ENCODE measurements at regions not wholly inside any gene's neighbourhood (a gene's known extent, or its start where the extent isn't known, plus 50 kb on each side); places are given as distances from the start of the nearest gene placed in this dataset.

- no peaks in the 10 kb centered on the region for H4K20me1 ChIP-seq (ENCODE audit: insufficient read depth)
- no peaks in the 10 kb centered on the region for H3K27me3 ChIP-seq (replicated peaks; ENCODE audit: insufficient read depth)
- H3K4me2 ChIP-seq (ENCODE audit: unreplicated experiment) = peak overlapping the region; percentile 34
- no peak for DNase-seq
- peak overlapping the region; percentile 45 for H2AFZ ChIP-seq
- H3K79me2 ChIP-seq (ENCODE audit: insufficient read depth) = no peaks in the 10 kb centered on the region
- H3K27ac ChIP-seq = peak overlapping the region; percentile 93
- TF ChIP-seq EZH2 (IDR thresholded peaks at IDR 0.05; ENCODE audit: insufficient read depth, poor library complexity, severe bottlenecking) (no peak), EZH2phosphoT487 (IDR thresholded peaks at IDR 0.05; ENCODE audit: insufficient read depth, low read depth) (no peak)
- no peak overlapping the region for H3K4me3 ChIP-seq
- H3K9ac ChIP-seq = peak overlapping the region; percentile 32
- peaks cover 15% of the 10 kb centered on the region for H3K4me1 ChIP-seq (ENCODE audit: insufficient read depth)
- in situ Hi-C loops (cut with MboI) = no loop called here
- H3F3A ChIP-seq (ENCODE audit: insufficient read depth) = peaks cover 9% of the 10 kb centered on the region
- H3K9me3 ChIP-seq (ENCODE audit: low read depth) = no peaks in the 10 kb centered on the region
- no peaks in the 10 kb centered on the region for H3K36me3 ChIP-seq (ENCODE audit: low read depth)
- WGBS, 2 experiments (ENCODE audit: low coverage in 1 of 2, low lambda C conversion rate in 2 of 2, missing lambda C conversion rate in 2 of 2) = 92% methylated on average over 17 of the region's 17 CpGs
- H3K9me2 ChIP-seq (ENCODE audit: insufficient read depth) = no peaks in the 10 kb centered on the region
Observed at GRCh38 chr20:53693262-53693871, 99.7 kb upstream of the ZNF217 start.

- Histone ChIP-seq H4K20me1 (ENCODE audit: insufficient read depth) (no peaks in the 10 kb centered on the region), H2AFZ (peak overlapping the region; percentile 51), H3K4me2 (ENCODE audit: unreplicated experiment) (peak overlapping the region; percentile 56), H3K9ac (peak overlapping the region; percentile 80), H3K79me2 (ENCODE audit: insufficient read depth) (no peaks in the 10 kb centered on the region), H3K27ac (peak overlapping the region; percentile 93), H3F3A (ENCODE audit: insufficient read depth) (peaks cover 9% of the 10 kb centered on the region), H3K27me3 (replicated peaks; ENCODE audit: insufficient read depth) (no peaks in the 10 kb centered on the region), H3K9me2 (ENCODE audit: insufficient read depth) (no peaks in the 10 kb centered on the region), H3K9me3 (ENCODE audit: low read depth) (no peaks in the 10 kb centered on the region), H3K4me1 (ENCODE audit: insufficient read depth) (peaks cover 15% of the 10 kb centered on the region), H3K4me3 (no peak overlapping the region), H3K36me3 (ENCODE audit: low read depth) (no peaks in the 10 kb centered on the region)
- DNase-seq = peak; percentile 96
- TF ChIP-seq EZH2 (IDR thresholded peaks at IDR 0.05; ENCODE audit: insufficient read depth, poor library complexity, severe bottlenecking) = no peak
- TF ChIP-seq EZH2phosphoT487 (IDR thresholded peaks at IDR 0.05; ENCODE audit: insufficient read depth, low read depth) = no peak
- in situ Hi-C loops (cut with MboI) = no loop called here
- 43 to 45% methylated on average over 10 of the region's 10 CpGs for WGBS, 2 experiments (ENCODE audit: low coverage in 1 of 2, low lambda C conversion rate in 2 of 2, missing lambda C conversion rate in 2 of 2)
Observed at GRCh38 chr20:53692465-53693067, 98.9 kb upstream of the ZNF217 start.

DNA sequence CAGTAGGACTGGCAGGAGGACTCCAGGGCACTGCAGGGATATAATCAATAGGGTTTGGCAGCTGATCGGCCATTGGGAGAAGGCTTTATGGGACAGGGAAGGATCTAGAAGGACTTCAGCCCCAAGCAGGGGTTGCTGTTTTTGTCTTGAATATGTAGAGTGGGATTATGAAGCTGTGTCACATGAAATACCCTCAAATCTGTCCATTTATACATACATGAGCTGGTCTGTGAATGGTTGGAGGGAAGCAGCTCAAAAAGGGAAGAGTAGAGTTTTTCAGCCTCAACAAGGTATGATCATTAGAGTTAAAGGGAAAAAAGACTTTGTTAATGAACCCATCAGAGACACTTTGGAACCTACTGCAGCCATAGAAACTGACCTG is 98.2 kb upstream of the ZNF217 start:
- Histone ChIP-seq H3K9ac (no peak overlapping the region), H3K9me2 (ENCODE audit: insufficient read depth) (no peaks in the 10 kb centered on the region), H3K36me3 (ENCODE audit: low read depth) (no peaks in the 10 kb centered on the region), H4K20me1 (ENCODE audit: insufficient read depth) (no peaks in the 10 kb centered on the region), H2AFZ (no peak overlapping the region), H3K4me3 (no peak overlapping the region), H3F3A (ENCODE audit: insufficient read depth) (peaks cover 9% of the 10 kb centered on the region), H3K9me3 (ENCODE audit: low read depth) (no peaks in the 10 kb centered on the region), H3K27ac (no peak overlapping the region), H3K4me2 (ENCODE audit: unreplicated experiment) (no peak overlapping the region), H3K79me2 (ENCODE audit: insufficient read depth) (no peaks in the 10 kb centered on the region), H3K4me1 (ENCODE audit: insufficient read depth) (peaks cover 15% of the 10 kb centered on the region), H3K27me3 (replicated peaks; ENCODE audit: insufficient read depth) (no peaks in the 10 kb centered on the region)
- WGBS, 2 experiments (ENCODE audit: low coverage in 1 of 2, low lambda C conversion rate in 2 of 2, missing lambda C conversion rate in 2 of 2) = 100% methylated on average over 1 of the region's 1 CpG
- TF ChIP-seq EZH2phosphoT487 (IDR thresholded peaks at IDR 0.05; ENCODE audit: insufficient read depth, low read depth) (no peak), EZH2 (IDR thresholded peaks at IDR 0.05; ENCODE audit: insufficient read depth, poor library complexity, severe bottlenecking) (no peak)
- in situ Hi-C loops (cut with MboI) = no loop called here
- DNase-seq = no peak

DNA sequence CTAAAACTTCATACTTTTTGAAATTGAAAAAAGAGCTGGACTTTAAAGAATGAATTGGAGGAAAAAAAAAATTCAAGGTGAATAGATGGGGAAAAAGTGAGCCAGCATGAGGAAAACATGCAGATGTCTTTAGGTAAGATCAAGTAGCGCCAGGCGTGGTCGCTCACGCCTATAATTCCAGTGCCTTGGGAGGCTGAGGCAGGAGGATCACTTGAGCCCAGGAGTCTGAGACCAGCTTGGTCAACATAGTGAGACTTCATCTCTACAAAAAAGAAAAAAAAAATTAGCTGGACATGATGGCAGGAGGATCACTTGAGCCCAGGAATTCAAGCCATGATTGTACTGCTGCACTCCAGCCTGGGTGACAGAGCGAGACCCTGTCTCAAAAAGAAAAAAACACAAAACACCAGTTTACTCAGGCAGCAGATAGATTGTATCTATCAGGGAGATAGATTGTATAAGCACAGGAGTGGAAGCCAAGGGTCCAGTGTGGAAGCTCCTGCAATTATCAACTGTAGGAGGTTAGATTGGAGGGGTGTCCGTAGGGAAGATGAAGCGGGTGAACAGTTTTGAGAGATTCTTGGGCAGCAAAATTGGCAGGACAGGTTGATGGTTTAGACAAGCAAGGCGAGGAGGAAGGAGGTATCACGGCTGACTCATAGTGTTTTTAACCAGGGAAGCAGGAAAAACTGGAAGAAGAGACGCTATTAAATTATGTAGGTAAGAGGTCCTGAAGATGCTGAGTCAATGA is 97.6 kb upstream of the ZNF217 start:
- WGBS, 2 experiments (ENCODE audit: low coverage in 1 of 2, low lambda C conversion rate in 2 of 2, missing lambda C conversion rate in 2 of 2) = 86 to 89% methylated on average over 10 of the region's 10 CpGs
- H3F3A ChIP-seq (ENCODE audit: insufficient read depth) = peaks cover 9% of the 10 kb centered on the region
- no peak overlapping the region for H3K4me3 ChIP-seq
- H3K4me1 ChIP-seq (ENCODE audit: insufficient read depth) = peaks cover 15% of the 10 kb centered on the region
- in situ Hi-C loops (cut with MboI) = no loop called here
- no peaks in the 10 kb centered on the region for H3K79me2 ChIP-seq (ENCODE audit: insufficient read depth)
- no peak overlapping the region for H3K27ac ChIP-seq
- no peak overlapping the region for H2AFZ ChIP-seq
- TF ChIP-seq EZH2phosphoT487 (IDR thresholded peaks at IDR 0.05; ENCODE audit: insufficient read depth, low read depth) (no peak), EZH2 (IDR thresholded peaks at IDR 0.05; ENCODE audit: insufficient read depth, poor library complexity, severe bottlenecking) (no peak)
- H3K36me3 ChIP-seq (ENCODE audit: low read depth) = no peaks in the 10 kb centered on the region
- no peaks in the 10 kb centered on the region for H3K27me3 ChIP-seq (replicated peaks; ENCODE audit: insufficient read depth)
- peak; percentile 21 for DNase-seq
- H3K9me3 ChIP-seq (ENCODE audit: low read depth) = no peaks in the 10 kb centered on the region
- no peaks in the 10 kb centered on the region for H4K20me1 ChIP-seq (ENCODE audit: insufficient read depth)
- no peak overlapping the region for H3K4me2 ChIP-seq (ENCODE audit: unreplicated experiment)
- H3K9ac ChIP-seq = no peak overlapping the region
- no peaks in the 10 kb centered on the region for H3K9me2 ChIP-seq (ENCODE audit: insufficient read depth)
